Activated CD4-positive, alpha-beta memory T cell treated with anti-CD3 and anti-CD28 coated beads for 36 hours (primary cell): ENCODE measurements at regions not wholly inside any gene's neighbourhood (a gene's known extent, or its start where the extent isn't known, plus 50 kb on each side); places are given as distances from the start of the nearest gene placed in this dataset.

Source experiments
- CTCF ChIA-PET: fragments of 350-600 bp; sonication (Branson Sonifier 250); formaldehyde crosslinking; loops from one replicate; lab custom pipeline; 2021; ENCODE audit warnings: antibody characterized with exemption, inconsistent platforms; lab: Charles Lee
- POLR2A ChIA-PET: fragments of 350-600 bp; sonication (Branson Sonifier 250); formaldehyde crosslinking; loops from one replicate; lab custom pipeline; 2021; ENCODE audit warnings: antibody characterized with exemption; lab: Charles Lee
- DNase-seq: peaks from one replicate; pipeline ENCODE4 v3.0.0-alpha.2; 2020
- H3K27ac Mint-ChIP-seq: one replicate; pipeline ENCODE4 v1.8.0; 2021; ENCODE audit warnings: mixed read lengths
- H3K27me3 Mint-ChIP-seq: one replicate; pipeline ENCODE4 v1.8.0; 2021; ENCODE audit warnings: mixed read lengths
- H3K36me3 Mint-ChIP-seq: one replicate; pipeline ENCODE4 v1.8.0; 2021; ENCODE audit warnings: mixed read lengths
- H3K4me1 Mint-ChIP-seq: one replicate; pipeline ENCODE4 v1.8.0; 2021; ENCODE audit warnings: low read depth, mixed read lengths
- H3K4me3 Mint-ChIP-seq: one replicate; pipeline ENCODE4 v1.8.0; 2021; ENCODE audit warnings: mild to moderate bottlenecking, mixed read lengths
- H3K9me3 Mint-ChIP-seq: one replicate; pipeline ENCODE4 v1.8.0; 2021; ENCODE audit warnings: mixed read lengths
- intact Hi-C: fragments of 100-400 bp; cut with micrococcal nuclease; formaldehyde crosslinking; loops from one replicate; pipeline ENCODE4 v1.15.1; 2023

DNA sequence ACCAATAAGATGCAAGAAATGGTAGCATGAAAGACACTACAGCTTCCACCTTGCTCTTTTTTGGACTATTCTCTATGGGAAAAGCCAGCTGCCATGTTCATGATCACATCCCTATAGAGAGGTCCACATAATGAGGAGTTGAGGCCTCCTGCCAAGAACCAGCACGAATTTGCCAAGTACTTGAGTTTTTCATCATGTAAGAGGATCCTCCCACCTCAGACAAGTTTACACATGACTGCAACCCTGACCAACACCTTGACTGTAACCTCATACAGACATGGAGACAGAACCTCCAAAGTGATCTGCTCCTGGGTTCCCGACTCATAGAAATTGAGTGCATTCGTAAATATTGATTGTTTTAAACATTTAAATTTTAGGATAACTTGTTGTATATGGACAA, 135.2 kb upstream of the TSPAN5 start:
- Mint-ChIP-seq H3K4me3 (no peak overlapping the region), H3K27ac (no peak overlapping the region), H3K4me1 (peaks cover 18% of the 10 kb centered on the region), H3K36me3 (no peaks in the 10 kb centered on the region), H3K9me3 (no peaks in the 10 kb centered on the region), H3K27me3 (no peaks in the 10 kb centered on the region)
- intact Hi-C loops = loop anchor here (1.0 to 5.0 kb wide), 4 partner anchors 130 to 311 kb away; no protein-coding TSS in a partner anchor
- ChIA-PET CTCF (no interaction called here), POLR2A (no interaction called here)
- DNase-seq = no peak

DNA sequence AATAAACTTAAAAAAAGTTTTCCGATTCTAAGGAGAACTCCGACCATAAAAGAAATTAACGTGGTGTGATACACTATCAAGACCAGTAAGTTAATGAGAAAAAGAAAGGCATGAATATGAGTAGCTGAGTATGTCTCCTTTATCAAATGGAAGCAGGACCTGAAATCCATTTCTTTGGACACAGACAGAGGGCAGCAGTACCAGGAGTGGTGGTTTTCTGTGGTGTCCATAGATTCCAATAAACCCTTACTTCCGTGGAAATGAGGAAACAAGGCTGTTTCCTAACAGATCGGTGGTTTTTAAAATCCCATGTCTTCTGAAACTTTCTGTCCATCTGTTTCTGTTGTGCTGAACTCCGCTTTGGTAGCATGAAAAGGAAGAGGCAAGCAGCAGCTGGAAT, 128.5 kb upstream of the TSPAN5 start:
- ChIA-PET POLR2A (no interaction called here), CTCF (no interaction called here)
- no peak overlapping the region for H3K27ac Mint-ChIP-seq
- no peaks in the 10 kb centered on the region for H3K4me1 Mint-ChIP-seq
- no peaks in the 10 kb centered on the region for H3K9me3 Mint-ChIP-seq
- no peak overlapping the region for H3K4me3 Mint-ChIP-seq
- DNase-seq = no peak
- no peaks in the 10 kb centered on the region for H3K27me3 Mint-ChIP-seq
- intact Hi-C loops = no loop called here
- no peaks in the 10 kb centered on the region for H3K36me3 Mint-ChIP-seq

DNA sequence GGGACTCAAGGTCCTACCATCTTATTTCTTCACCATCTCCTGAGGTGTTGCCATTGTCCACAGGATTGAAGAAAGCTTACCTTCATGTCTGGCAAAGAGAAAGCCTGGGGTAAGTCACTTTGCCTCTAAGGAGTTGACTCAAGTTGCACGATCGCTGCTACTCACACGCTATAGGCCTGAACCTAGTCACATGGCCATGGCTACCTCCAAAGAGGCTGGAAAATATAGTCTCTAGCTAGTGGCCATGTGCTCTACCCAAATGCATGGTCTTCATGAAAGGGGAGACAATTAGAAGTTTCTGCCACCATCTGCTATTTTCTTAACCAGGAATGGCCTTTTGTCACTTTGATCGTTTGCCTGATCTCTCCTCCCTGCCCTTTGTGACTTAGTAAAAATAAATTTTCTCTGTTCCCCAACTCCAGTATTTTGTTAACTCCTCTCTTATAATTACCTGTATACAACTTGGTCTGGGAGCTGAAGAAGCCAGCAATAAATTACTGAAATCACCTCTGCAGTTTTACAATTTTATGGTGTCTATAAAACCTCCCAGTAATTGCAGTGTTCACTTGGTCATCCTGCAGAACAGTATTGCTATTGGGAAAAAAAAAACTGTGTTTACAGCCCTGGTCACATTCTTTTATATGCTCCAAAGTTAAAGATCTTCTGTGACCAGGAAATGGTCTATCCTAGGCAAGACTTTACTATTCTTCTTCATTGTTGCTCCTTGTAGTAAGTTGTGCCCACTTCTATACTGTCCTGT, 126.7 kb upstream of the TSPAN5 start:
- no peaks in the 10 kb centered on the region for H3K36me3 Mint-ChIP-seq

DNA sequence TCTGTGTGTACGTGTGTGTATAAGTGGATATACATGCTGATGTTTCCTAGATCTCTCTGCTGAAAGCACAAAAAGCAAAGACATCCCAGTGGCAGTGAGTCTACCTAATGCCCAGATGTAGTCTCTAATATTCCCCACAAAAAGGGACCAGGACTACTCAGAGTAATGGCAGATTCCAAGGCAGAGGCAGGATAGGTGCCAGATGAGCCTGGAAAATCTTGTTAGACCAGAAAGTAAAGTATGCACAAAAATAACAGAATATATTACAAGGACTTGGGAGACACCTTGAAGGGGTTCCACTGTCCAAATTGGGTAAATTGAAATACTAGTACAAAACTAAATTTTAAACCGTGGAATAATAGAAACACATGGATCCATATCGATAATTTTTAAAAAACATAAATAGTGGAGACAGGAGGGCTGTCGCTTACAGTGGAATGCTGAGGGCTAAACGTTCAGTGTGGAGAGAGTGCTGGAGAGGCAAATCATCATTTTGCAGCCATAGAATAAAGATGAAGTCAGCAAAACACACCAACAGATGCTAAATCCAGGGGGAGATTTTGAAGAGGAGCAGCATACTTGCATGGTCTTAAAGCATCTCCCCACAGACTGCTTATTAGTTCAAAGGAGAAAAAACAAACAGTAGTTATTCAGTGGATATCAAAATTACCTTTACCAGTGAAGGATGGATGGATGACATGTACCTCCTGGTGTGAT, 123.4 kb upstream of the TSPAN5 start:
- Mint-ChIP-seq H3K36me3 (no peaks in the 10 kb centered on the region), H3K27me3 (no peaks in the 10 kb centered on the region), H3K4me3 (no peak overlapping the region), H3K9me3 (no peaks in the 10 kb centered on the region), H3K27ac (no peak overlapping the region), H3K4me1 (no peaks in the 10 kb centered on the region)
- CTCF ChIA-PET = no interaction called here
- DNase-seq = no peak
- intact Hi-C loops = no loop called here
- POLR2A ChIA-PET = no interaction called here

More for the DNA sequence above, 126.7 kb upstream of the TSPAN5 start:
- no peak for DNase-seq
- H3K27me3 Mint-ChIP-seq = no peaks in the 10 kb centered on the region
- ChIA-PET CTCF (no interaction called here), POLR2A (no interaction called here)
- H3K4me3 Mint-ChIP-seq = no peak overlapping the region
- no peaks in the 10 kb centered on the region for H3K4me1 Mint-ChIP-seq
- no peak overlapping the region for H3K27ac Mint-ChIP-seq
- no peaks in the 10 kb centered on the region for H3K9me3 Mint-ChIP-seq
- intact Hi-C loops = no loop called here

DNA sequence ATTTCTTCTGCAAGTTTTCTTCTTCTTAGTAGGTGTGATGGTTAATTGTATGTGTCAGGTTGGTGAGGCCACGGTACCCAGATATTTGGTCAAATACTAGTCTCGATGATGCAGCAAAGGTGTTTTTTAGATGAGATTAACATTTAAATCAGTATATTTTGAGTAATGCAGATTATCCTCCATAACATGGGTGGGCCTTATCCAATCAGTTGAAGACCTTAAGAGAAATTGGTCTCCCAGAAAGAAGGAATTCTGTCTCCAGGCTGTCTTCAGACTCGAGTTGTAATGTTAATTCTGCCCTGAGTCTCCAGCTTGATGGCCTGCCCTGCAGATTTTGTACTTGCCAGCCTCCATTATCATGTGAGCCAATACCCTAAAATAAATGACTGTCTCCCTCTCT, 122.5 kb upstream of the TSPAN5 start:
- no peaks in the 10 kb centered on the region for H3K4me1 Mint-ChIP-seq
- no peaks in the 10 kb centered on the region for H3K36me3 Mint-ChIP-seq
- H3K27me3 Mint-ChIP-seq = no peaks in the 10 kb centered on the region
- intact Hi-C loops = no loop called here
- DNase-seq = no peak
- no peaks in the 10 kb centered on the region for H3K9me3 Mint-ChIP-seq
- no peak overlapping the region for H3K27ac Mint-ChIP-seq
- POLR2A ChIA-PET = no interaction called here
- no peak overlapping the region for H3K4me3 Mint-ChIP-seq
- CTCF ChIA-PET = no interaction called here

DNA sequence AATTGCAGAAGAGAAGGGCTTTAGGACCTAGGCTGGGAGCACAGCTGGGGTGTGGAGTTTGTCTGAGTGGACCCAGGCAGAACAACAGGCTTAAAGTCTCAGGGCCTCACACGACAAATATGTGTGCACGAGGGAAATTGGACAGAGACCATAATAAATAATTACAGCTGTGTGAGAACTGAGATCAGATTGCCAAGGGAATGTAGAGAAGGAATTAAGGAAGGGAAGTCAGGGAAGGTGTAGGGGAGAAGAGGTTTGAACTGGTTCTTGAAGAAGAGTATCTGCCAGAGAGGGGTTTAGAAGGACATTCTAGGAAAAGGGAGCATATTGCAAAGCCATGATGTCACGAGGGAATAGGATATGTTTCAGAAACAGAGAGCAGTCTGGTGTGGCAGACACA, 120.7 kb upstream of the TSPAN5 start:
- no peak for DNase-seq
- ChIA-PET POLR2A (no interaction called here), CTCF (no interaction called here)
- no peak overlapping the region for H3K27ac Mint-ChIP-seq
- no peaks in the 10 kb centered on the region for H3K4me1 Mint-ChIP-seq
- H3K27me3 Mint-ChIP-seq = no peaks in the 10 kb centered on the region
- intact Hi-C loops = no loop called here
- H3K9me3 Mint-ChIP-seq = no peaks in the 10 kb centered on the region
- H3K4me3 Mint-ChIP-seq = no peak overlapping the region
- H3K36me3 Mint-ChIP-seq = no peaks in the 10 kb centered on the region

DNA sequence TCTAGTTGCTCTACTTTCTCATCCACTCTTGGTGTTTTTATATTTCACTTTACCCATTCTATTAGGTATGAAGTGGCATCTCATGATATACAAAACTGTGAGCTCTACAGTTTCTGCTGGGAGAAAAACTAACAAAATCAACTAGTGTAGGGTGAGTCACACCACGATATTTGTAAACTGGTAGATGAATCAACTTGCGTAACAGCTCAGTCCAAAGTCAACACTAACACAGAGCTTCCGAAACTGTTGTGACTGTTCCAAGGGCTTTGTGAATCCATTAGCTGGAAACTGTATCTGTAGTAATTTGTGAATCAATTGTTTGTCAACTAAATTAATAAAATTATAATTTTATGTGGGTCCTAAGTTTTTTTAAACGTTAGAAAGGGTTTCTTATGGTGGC, 119.8 kb upstream of the TSPAN5 start:
- no peak overlapping the region for H3K4me3 Mint-ChIP-seq
- no peak overlapping the region for H3K27ac Mint-ChIP-seq
- ChIA-PET POLR2A (no interaction called here), CTCF (no interaction called here)
- no peaks in the 10 kb centered on the region for H3K27me3 Mint-ChIP-seq
- H3K36me3 Mint-ChIP-seq = no peaks in the 10 kb centered on the region
- H3K9me3 Mint-ChIP-seq = no peaks in the 10 kb centered on the region
- intact Hi-C loops = no loop called here
- no peak for DNase-seq
- H3K4me1 Mint-ChIP-seq = no peaks in the 10 kb centered on the region

DNA sequence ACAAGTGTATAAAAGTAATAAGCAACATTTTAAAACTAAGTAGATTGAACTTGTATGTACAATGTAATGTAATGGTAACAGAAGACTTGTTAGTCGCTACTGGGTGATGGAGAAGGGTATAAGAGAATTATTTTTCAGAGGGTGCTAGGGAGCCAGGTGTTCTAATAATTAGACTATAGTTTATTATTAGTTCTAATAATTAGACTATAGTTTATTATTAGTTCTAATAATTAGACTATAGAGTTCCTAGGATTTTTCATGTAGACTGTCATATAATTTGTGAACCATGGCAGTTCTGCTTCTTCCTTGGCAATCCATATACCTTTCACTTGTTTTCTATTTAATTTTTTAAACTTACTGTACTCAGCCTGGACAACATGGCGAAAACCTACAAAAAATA, 117.3 kb upstream of the TSPAN5 start:
- no peaks in the 10 kb centered on the region for H3K36me3 Mint-ChIP-seq
- intact Hi-C loops = no loop called here
- ChIA-PET POLR2A (no interaction called here), CTCF (no interaction called here)
- no peaks in the 10 kb centered on the region for H3K9me3 Mint-ChIP-seq
- no peak overlapping the region for H3K27ac Mint-ChIP-seq
- no peaks in the 10 kb centered on the region for H3K27me3 Mint-ChIP-seq
- DNase-seq = no peak
- no peak overlapping the region for H3K4me3 Mint-ChIP-seq
- H3K4me1 Mint-ChIP-seq = no peaks in the 10 kb centered on the region

DNA sequence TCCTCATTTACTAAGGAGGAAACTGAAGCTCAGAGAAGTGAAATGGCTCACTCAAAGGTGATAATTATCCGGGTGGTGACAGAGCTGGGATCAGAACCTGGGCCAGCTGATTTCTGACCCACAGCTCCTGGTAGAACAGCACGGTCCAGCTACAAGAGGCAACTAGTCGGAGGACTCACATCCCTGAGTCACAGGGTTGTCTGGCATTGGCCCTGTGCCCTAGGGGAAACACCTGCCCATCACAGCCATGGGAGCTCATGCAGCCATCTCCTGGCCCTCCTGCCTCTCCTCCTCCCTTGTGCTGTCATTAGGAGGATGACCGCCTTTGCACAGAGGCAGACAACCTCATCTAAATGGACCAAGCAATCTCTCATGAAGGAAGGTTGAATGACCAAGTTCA, 115.2 kb upstream of the TSPAN5 start:
- POLR2A ChIA-PET = no interaction called here
- Mint-ChIP-seq H3K4me3 (no peak overlapping the region), H3K27ac (no peak overlapping the region), H3K4me1 (no peaks in the 10 kb centered on the region), H3K27me3 (no peaks in the 10 kb centered on the region), H3K9me3 (peaks cover 11% of the 10 kb centered on the region), H3K36me3 (no peaks in the 10 kb centered on the region)
- DNase-seq = no peak
- CTCF ChIA-PET = no interaction called here
- intact Hi-C loops = no loop called here

DNA sequence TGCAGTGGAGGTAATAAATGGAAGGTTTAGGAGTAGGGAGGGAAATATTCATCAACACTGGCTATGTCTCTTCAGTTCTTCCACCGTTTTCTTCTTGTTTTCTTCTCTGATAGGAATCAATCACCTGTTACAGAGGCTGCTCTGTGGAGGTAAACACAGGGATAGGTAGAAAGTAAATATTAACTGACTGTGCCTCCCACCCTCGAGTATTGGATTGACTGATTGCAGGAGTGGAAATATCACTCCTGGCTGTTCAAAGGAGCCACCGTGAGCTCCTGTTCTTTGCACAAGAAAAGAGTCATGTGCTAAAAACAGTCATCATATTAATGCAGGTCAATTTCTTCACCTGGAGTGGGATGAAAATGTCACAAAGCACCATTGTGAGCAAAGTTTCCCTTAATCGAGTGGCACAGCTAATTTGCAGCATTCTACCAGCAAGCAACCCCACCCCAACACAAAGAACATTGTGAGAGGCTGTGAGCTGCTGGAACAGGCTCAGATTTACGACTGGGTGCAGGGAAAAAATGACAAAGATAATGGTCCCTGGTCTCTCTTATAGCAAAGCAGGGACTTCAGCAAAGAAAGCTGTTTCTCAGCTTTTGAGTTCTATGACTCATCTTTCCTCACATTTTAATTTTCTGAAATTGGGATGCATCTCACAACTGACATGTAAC, 113.7 kb upstream of the TSPAN5 start:
- Mint-ChIP-seq H3K27me3 (no peaks in the 10 kb centered on the region), H3K27ac (no peak overlapping the region), H3K4me1 (no peaks in the 10 kb centered on the region), H3K4me3 (no peak overlapping the region), H3K9me3 (peaks cover 14% of the 10 kb centered on the region), H3K36me3 (no peaks in the 10 kb centered on the region)
- ChIA-PET CTCF (no interaction called here), POLR2A (no interaction called here)
- intact Hi-C loops = no loop called here
- DNase-seq = no peak

DNA sequence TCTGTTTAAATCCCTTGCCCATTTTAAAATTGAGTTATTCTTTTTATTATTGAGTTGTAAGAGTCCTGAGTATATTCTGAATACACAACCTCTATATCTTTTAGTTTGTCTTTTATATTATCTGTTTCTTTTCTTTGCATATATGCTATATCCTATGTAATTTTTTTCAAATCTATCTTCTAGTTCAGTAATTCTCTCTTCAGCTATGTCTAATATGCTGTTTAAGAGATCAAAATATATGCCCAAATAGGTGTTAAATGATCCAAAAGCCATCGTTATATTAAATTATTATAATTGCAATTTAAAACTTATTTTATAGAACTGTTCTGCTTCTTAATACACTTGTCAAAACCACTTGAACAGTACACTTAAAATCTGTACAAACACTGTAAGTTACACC, 107.4 kb upstream of the TSPAN5 start:
- Mint-ChIP-seq H3K36me3 (peaks cover 3% of the 10 kb centered on the region), H3K27me3 (no peaks in the 10 kb centered on the region), H3K27ac (no peak overlapping the region), H3K9me3 (peaks cover 33% of the 10 kb centered on the region), H3K4me3 (no peak overlapping the region), H3K4me1 (no peaks in the 10 kb centered on the region)
- DNase-seq = no peak
- ChIA-PET CTCF (no interaction called here), POLR2A (no interaction called here)
- intact Hi-C loops = no loop called here

DNA sequence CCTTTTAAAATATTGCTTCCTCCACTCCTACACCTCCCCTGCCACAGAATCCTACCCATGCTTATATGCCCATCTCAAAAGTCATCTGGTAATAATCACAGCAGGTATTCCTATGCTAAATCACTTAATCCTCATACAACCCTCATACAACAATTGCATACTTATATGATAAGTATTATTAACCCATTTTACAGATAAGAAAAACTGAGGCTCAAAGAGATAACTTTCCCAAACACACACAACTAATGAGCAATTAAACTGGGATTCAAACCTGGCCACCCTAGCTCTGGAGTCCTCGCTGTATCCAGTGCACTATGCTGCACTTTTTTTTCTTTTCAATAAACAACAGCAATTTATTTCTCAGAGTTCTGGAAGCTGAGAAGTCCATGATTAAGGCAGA, 99.8 kb upstream of the TSPAN5 start:
- Mint-ChIP-seq H3K27me3 (no peaks in the 10 kb centered on the region), H3K27ac (no peak overlapping the region), H3K36me3 (no peaks in the 10 kb centered on the region), H3K9me3 (no peaks in the 10 kb centered on the region), H3K4me1 (peaks cover 4% of the 10 kb centered on the region), H3K4me3 (no peak overlapping the region)
- ChIA-PET CTCF (no interaction called here), POLR2A (no interaction called here)
- DNase-seq = no peak
- intact Hi-C loops = no loop called here
